HL-60 (cell line): ENCODE measurements at regions not wholly inside any gene's neighbourhood (a gene's known extent, or its start where the extent isn't known, plus 50 kb on each side); places are given as distances from the start of the nearest gene placed in this dataset.

ENCODE experiments used
- GABPA ChIP-seq: IDR thresholded peaks from 2 replicates; pipeline ENCODE4 v1.6.1; 2012; ENCODE audit warnings: low read depth
- POLR2AphosphoS5 ChIP-seq: IDR thresholded peaks from 2 replicates; pipeline ENCODE4 v1.6.1; 2012; ENCODE audit warnings: low read depth
- SPI1 ChIP-seq: IDR thresholded peaks from 2 replicates; pipeline ENCODE4 v1.6.1; 2012; ENCODE audit warnings: low read depth, mild to moderate bottlenecking, borderline replicate concordance
- TF ChIP-seq, protein P1 (sequence below): IDR thresholded peaks from one replicate; pipeline ENCODE4 v1.5.1; 2011; ENCODE audit warnings: low read length, control low read depth, inconsistent platforms; ENCODE audit not compliant: insufficient read depth
- TF ChIP-seq, protein P2 (sequence below): IDR thresholded peaks from 2 replicates; pipeline ENCODE4 v1.6.1; 2012; ENCODE audit warnings: low read depth; ENCODE audit not compliant: insufficient replicate concordance

DNA sequence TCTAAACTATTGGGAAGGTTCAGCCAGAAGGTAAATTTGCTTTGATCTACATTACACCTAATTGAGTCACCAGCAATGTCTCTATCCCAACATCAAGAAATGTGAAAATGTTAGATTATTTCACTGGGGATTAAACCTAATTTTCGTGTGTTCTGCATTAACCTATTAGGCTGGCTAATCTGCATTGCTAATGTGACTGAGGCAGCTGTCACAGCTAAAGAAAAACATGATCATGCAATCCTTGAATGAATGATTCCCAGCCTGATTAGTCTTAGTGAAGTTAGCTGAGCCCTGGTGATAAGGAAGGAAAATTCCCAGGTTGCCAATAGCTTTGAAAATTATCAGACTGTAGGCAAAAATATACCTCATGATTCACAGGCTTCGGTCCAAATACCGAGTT is 135.3 kb downstream of the LINC00237 start:
- TF ChIP-seq, protein P1, sequence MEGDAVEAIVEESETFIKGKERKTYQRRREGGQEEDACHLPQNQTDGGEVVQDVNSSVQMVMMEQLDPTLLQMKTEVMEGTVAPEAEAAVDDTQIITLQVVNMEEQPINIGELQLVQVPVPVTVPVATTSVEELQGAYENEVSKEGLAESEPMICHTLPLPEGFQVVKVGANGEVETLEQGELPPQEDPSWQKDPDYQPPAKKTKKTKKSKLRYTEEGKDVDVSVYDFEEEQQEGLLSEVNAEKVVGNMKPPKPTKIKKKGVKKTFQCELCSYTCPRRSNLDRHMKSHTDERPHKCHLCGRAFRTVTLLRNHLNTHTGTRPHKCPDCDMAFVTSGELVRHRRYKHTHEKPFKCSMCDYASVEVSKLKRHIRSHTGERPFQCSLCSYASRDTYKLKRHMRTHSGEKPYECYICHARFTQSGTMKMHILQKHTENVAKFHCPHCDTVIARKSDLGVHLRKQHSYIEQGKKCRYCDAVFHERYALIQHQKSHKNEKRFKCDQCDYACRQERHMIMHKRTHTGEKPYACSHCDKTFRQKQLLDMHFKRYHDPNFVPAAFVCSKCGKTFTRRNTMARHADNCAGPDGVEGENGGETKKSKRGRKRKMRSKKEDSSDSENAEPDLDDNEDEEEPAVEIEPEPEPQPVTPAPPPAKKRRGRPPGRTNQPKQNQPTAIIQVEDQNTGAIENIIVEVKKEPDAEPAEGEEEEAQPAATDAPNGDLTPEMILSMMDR: no peak
- TF ChIP-seq POLR2AphosphoS5 (no peak), SPI1 (no peak), GABPA (no peak)
- TF ChIP-seq, protein P2, sequence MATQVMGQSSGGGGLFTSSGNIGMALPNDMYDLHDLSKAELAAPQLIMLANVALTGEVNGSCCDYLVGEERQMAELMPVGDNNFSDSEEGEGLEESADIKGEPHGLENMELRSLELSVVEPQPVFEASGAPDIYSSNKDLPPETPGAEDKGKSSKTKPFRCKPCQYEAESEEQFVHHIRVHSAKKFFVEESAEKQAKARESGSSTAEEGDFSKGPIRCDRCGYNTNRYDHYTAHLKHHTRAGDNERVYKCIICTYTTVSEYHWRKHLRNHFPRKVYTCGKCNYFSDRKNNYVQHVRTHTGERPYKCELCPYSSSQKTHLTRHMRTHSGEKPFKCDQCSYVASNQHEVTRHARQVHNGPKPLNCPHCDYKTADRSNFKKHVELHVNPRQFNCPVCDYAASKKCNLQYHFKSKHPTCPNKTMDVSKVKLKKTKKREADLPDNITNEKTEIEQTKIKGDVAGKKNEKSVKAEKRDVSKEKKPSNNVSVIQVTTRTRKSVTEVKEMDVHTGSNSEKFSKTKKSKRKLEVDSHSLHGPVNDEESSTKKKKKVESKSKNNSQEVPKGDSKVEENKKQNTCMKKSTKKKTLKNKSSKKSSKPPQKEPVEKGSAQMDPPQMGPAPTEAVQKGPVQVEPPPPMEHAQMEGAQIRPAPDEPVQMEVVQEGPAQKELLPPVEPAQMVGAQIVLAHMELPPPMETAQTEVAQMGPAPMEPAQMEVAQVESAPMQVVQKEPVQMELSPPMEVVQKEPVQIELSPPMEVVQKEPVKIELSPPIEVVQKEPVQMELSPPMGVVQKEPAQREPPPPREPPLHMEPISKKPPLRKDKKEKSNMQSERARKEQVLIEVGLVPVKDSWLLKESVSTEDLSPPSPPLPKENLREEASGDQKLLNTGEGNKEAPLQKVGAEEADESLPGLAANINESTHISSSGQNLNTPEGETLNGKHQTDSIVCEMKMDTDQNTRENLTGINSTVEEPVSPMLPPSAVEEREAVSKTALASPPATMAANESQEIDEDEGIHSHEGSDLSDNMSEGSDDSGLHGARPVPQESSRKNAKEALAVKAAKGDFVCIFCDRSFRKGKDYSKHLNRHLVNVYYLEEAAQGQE: no peak
